ENCODE measurements at regions not wholly inside any gene's neighbourhood (a gene's known extent, or its start where the extent isn't known, plus 50 kb on each side); places are given as distances from the start of the nearest gene placed in this dataset.
A peak's percentile ranks its signal among the peaks of the same experiment; 100 is the strongest.

GRCh38 chr1:214933375-214933774, 149.2 kb upstream of the KCNK2 start:
- no peak overlapping the region for H3K27ac Mint-ChIP-seq
- peaks cover 34% of the 10 kb centered on the region for H3K4me1 Mint-ChIP-seq (ENCODE audit: low read depth)
- no peaks in the 10 kb centered on the region for H3K27me3 Mint-ChIP-seq (ENCODE audit: insufficient read depth)
- no peaks in the 10 kb centered on the region; the same call in 1 of the 2 replicates for H3K36me3 Mint-ChIP-seq (ENCODE audit: low read depth)
- no peak for TF ChIP-seq CTCF (IDR thresholded peaks at IDR 0.05)
- H3K4me3 Mint-ChIP-seq, result no peak overlapping the region
- DNase-seq, result no peak
- H3K9me3 Mint-ChIP-seq, result peaks cover 4% of the 10 kb centered on the region; the same call in 1 of the 2 replicates

GRCh38 chr1:214934045-214934444, 148.5 kb upstream of the KCNK2 start:
- H3K27me3 Mint-ChIP-seq (ENCODE audit: insufficient read depth), result no peaks in the 10 kb centered on the region
- no peak for DNase-seq
- H3K9me3 Mint-ChIP-seq, result peaks cover 4% of the 10 kb centered on the region; the same call in 1 of the 2 replicates
- no peak for TF ChIP-seq CTCF (IDR thresholded peaks at IDR 0.05)
- peak overlapping the region; percentile 8; the same call in 1 of the 2 replicates for H3K27ac Mint-ChIP-seq
- peak overlapping the region; percentile 67; the same call in 1 of the 2 replicates for H3K4me3 Mint-ChIP-seq
- H3K36me3 Mint-ChIP-seq (ENCODE audit: low read depth), result no peaks in the 10 kb centered on the region; the same call in 1 of the 2 replicates
- H3K4me1 Mint-ChIP-seq (ENCODE audit: low read depth), result peaks cover 34% of the 10 kb centered on the region

GRCh38 chr1:214935258-214935657, 147.3 kb upstream of the KCNK2 start:
- Mint-ChIP-seq H3K27ac (no peak overlapping the region), H3K36me3 (ENCODE audit: low read depth) (no peaks in the 10 kb centered on the region; the same call in 1 of the 2 replicates), H3K4me1 (ENCODE audit: low read depth) (peaks cover 34% of the 10 kb centered on the region), H3K9me3 (peaks cover 4% of the 10 kb centered on the region; the same call in 1 of the 2 replicates), H3K4me3 (no peak overlapping the region), H3K27me3 (ENCODE audit: insufficient read depth) (no peaks in the 10 kb centered on the region)
- no peak for TF ChIP-seq CTCF (IDR thresholded peaks at IDR 0.05)
- DNase-seq, result no peak

GRCh38 chr1:214939180-214939579, 143.4 kb upstream of the KCNK2 start:
- Mint-ChIP-seq H3K36me3 (ENCODE audit: low read depth) (no peaks in the 10 kb centered on the region), H3K27me3 (ENCODE audit: insufficient read depth) (no peaks in the 10 kb centered on the region), H3K9me3 (no peaks in the 10 kb centered on the region), H3K4me1 (ENCODE audit: low read depth) (peaks cover 44% of the 10 kb centered on the region), H3K27ac (no peak overlapping the region), H3K4me3 (no peak overlapping the region)
- no peak for TF ChIP-seq CTCF (IDR thresholded peaks at IDR 0.05)
- no peak for DNase-seq

GRCh38 chr1:214941061-214941460, 141.5 kb upstream of the KCNK2 start:
- Mint-ChIP-seq H3K27me3 (ENCODE audit: insufficient read depth) (no peaks in the 10 kb centered on the region), H3K36me3 (ENCODE audit: low read depth) (no peaks in the 10 kb centered on the region), H3K4me1 (ENCODE audit: low read depth) (peaks cover 26% of the 10 kb centered on the region), H3K9me3 (no peaks in the 10 kb centered on the region), H3K4me3 (no peak overlapping the region), H3K27ac (no peak overlapping the region)
- DNase-seq, result no peak
- TF ChIP-seq CTCF (IDR thresholded peaks at IDR 0.05), result no peak

- peaks cover 5% of the 10 kb centered on the region; the same call in 1 of the 2 replicates for H3K36me3 Mint-ChIP-seq (ENCODE audit: low read depth)
- no peak for TF ChIP-seq CTCF (IDR thresholded peaks at IDR 0.05)
- no peaks in the 10 kb centered on the region for H3K27me3 Mint-ChIP-seq (ENCODE audit: insufficient read depth)
- H3K4me1 Mint-ChIP-seq (ENCODE audit: low read depth), result peaks cover 36% of the 10 kb centered on the region
- H3K9me3 Mint-ChIP-seq, result peaks cover 3% of the 10 kb centered on the region; the same call in 1 of the 2 replicates
- H3K4me3 Mint-ChIP-seq, result peak overlapping the region; percentile 60; the same call in 1 of the 2 replicates
- H3K27ac Mint-ChIP-seq, result no peak overlapping the region
- no peak for DNase-seq
These were observed 139.5 kb upstream of the KCNK2 start for GRCh38 chr1:214943054-214943453.
